PC-3 (cell line): ENCODE measurements at regions not wholly inside any gene's neighbourhood (a gene's known extent, or its start where the extent isn't known, plus 50 kb on each side); places are given as distances from the start of the nearest gene placed in this dataset.

Experiments
- ATAC-seq: fragments of 200-7000 bp; cut with Tn5 transposase; 2 replicates; pipeline ENCODE4 v1.9.1; 2020; ENCODE audit warnings: mild to moderate bottlenecking, moderate library complexity
- BruUV-seq: library from RNA; stranded (reverse); fragments of 400-500 nt; replicated peaks from 2 replicates; lab custom pipeline; 2021; lab: Mats Ljungman, UMichigan
- CTCF ChIA-PET: fragments of 300-600 bp; sonication (Branson Sonifier 250); formaldehyde crosslinking; loops from one replicate; lab custom pipeline; 2022; ENCODE audit warnings: antibody characterized with exemption; lab: Charles Lee
- POLR2A ChIA-PET: fragments of 300-600 bp; sonication (Branson Sonifier 250); formaldehyde crosslinking; loops from one replicate; lab custom pipeline; 2022; ENCODE audit warnings: antibody characterized with exemption; ENCODE audit not compliant: unreplicated experiment; lab: Charles Lee
- DNase-seq: peaks from one replicate; pipeline ENCODE4 v3.0.0-alpha.2; 2015
- H2AFZ ChIP-seq: fragments of 300-600 bp; sonication (generic); 2 replicates; pipeline ENCODE4 v1.6.0; 2016; ENCODE audit warnings: antibody characterized with exemption, low read length
- H3F3A ChIP-seq: fragments of 300-600 bp; sonication (generic); one replicate; pipeline ENCODE4 v1.6.0; 2017; ENCODE audit warnings: antibody characterized with exemption, low read length, control low read depth, mild to moderate bottlenecking; ENCODE audit not compliant: unreplicated experiment
- H3K27ac ChIP-seq: fragments of 300-600 bp; sonication (generic); 2 replicates; pipeline ENCODE4 v1.5.1; 2016; ENCODE audit warnings: mild to moderate bottlenecking, low read length
- H3K27me3 ChIP-seq: fragments of 300-600 bp; sonication (generic); 2 replicates; pipeline ENCODE4 v1.6.1; 2016; ENCODE audit warnings: low read length, mixed read lengths
- H3K36me3 ChIP-seq: fragments of 300-600 bp; sonication (generic); 2 replicates; pipeline ENCODE4 v1.6.1; 2016; ENCODE audit warnings: low read depth, mixed run types, low read length, mixed read lengths
- H3K4me1 ChIP-seq: fragments of 300-600 bp; sonication (generic); 2 replicates; pipeline ENCODE4 v1.5.1; 2016; ENCODE audit warnings: low read length; ENCODE audit not compliant: insufficient read depth
- H3K4me2 ChIP-seq: fragments of 300-600 bp; sonication (generic); 2 replicates; pipeline ENCODE4 v1.6.0; 2016; ENCODE audit warnings: low read length
- H3K4me3 ChIP-seq: fragments of 300-600 bp; sonication (generic); 2 replicates; pipeline ENCODE4 v1.5.1; 2016; ENCODE audit warnings: mild to moderate bottlenecking, low read length, mixed read lengths
- H3K79me2 ChIP-seq: fragments of 300-600 bp; sonication (generic); 2 replicates; pipeline ENCODE4 v1.6.1; 2017; ENCODE audit warnings: low read length, mixed read lengths
- H3K9ac ChIP-seq: fragments of 300-600 bp; sonication (generic); 2 replicates; pipeline ENCODE4 v1.6.0; 2016; ENCODE audit warnings: mild to moderate bottlenecking, low read length
- H3K9me2 ChIP-seq: fragments of 300-600 bp; sonication (generic); replicated peaks from 2 replicates; pipeline ENCODE4 v1.6.1; 2016; ENCODE audit warnings: mixed run types, low read length, mixed read lengths
- H3K9me3 ChIP-seq: fragments of 300-600 bp; sonication (generic); 2 replicates; pipeline ENCODE4 v1.6.1; 2016; ENCODE audit warnings: low read length, mixed read lengths
- H4K20me1 ChIP-seq: fragments of 300-600 bp; sonication (generic); 2 replicates; pipeline ENCODE4 v1.6.1; 2016; ENCODE audit warnings: low read length, mixed read lengths
- CTCF ChIP-seq: fragments of 300-600 bp; sonication (generic); conservative IDR thresholded peaks from 2 replicates; pipeline ENCODE4 v1.5.1; 2017; ENCODE audit warnings: antibody characterized with exemption, low read depth, mild to moderate bottlenecking, low read length
- EZH2 ChIP-seq: fragments of 300-600 bp; sonication (generic); IDR thresholded peaks from one replicate; pipeline ENCODE4 v1.6.1; 2017; ENCODE audit warnings: antibody characterized with exemption, mild to moderate bottlenecking, low read length; ENCODE audit not compliant: unreplicated experiment
- EZH2phosphoT487 ChIP-seq: fragments of 300-600 bp; sonication (generic); IDR thresholded peaks from 2 replicates; pipeline ENCODE4 v1.6.1; 2018; ENCODE audit warnings: mild to moderate bottlenecking, antibody characterized with exemption, low read length, borderline replicate concordance
- intact Hi-C: fragments of 100-400 bp; cut with micrococcal nuclease; formaldehyde crosslinking; loops from 2 replicates; pipeline ENCODE4 v1.9.0; 2023

GRCh38 chr14:89626233-89626806, 209.3 kb upstream of the FOXN3 start:
- DNase-seq (no peak), ATAC-seq (no peak)
- Histone ChIP-seq H3F3A (no peaks in the 10 kb centered on the region), H3K36me3 (no peaks in the 10 kb centered on the region), H4K20me1 (no peaks in the 10 kb centered on the region), H3K4me3 (no peak overlapping the region), H3K4me2 (no peak overlapping the region), H2AFZ (no peak overlapping the region), H3K4me1 (no peaks in the 10 kb centered on the region), H3K9ac (no peak overlapping the region), H3K27me3 (no peaks in the 10 kb centered on the region), H3K79me2 (no peaks in the 10 kb centered on the region), H3K9me3 (no peaks in the 10 kb centered on the region), H3K27ac (no peak overlapping the region), H3K9me2 (no peaks in the 10 kb centered on the region)
- TF ChIP-seq CTCF (no peak), EZH2phosphoT487 (no peak), EZH2 (no peak)
- POLR2A ChIA-PET = no interaction called here
- BruUV-seq = no TSS peak
- intact Hi-C loops = no loop called here
- CTCF ChIA-PET = no interaction called here

- Histone ChIP-seq H3K27me3 (no peaks in the 10 kb centered on the region), H3K27ac (no peak overlapping the region), H3K4me2 (no peak overlapping the region), H3K36me3 (no peaks in the 10 kb centered on the region), H4K20me1 (no peaks in the 10 kb centered on the region), H3F3A (no peaks in the 10 kb centered on the region), H3K9me3 (no peaks in the 10 kb centered on the region), H3K9me2 (no peaks in the 10 kb centered on the region), H2AFZ (no peak overlapping the region), H3K9ac (no peak overlapping the region), H3K4me1 (no peaks in the 10 kb centered on the region), H3K4me3 (no peak overlapping the region), H3K79me2 (no peaks in the 10 kb centered on the region)
- ChIA-PET CTCF (no interaction called here), POLR2A (no interaction called here)
- intact Hi-C loops = no loop called here
- TF ChIP-seq CTCF (no peak), EZH2 (no peak), EZH2phosphoT487 (no peak)
- no TSS peak for BruUV-seq
- no peak for ATAC-seq
- DNase-seq = no peak
Observed at GRCh38 chr14:89625731-89626232, 208.7 kb upstream of the FOXN3 start.

DNA sequence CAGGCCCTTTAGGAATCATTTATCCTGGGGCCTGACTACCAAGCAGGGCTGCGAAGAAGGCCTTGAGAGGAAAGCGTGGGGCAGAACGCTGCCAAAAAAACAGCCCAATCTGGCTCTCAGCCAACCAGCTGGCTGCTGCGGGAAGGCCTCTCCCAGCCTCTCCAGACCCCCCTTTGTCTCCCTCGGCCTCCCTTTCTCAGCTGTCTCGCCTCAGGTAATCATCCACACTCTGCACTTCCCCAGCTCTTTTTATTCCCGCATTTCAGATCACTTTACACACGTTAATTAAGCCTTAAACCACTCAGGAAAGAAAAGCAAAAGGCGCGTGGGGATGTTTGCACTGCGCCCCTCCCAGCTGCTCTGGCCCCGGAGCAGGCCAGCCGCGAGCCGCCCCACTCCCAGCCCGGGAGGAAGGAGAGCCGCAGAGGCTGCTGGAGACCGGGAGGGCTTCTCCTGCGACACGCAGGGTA, 208.2 kb upstream of the FOXN3 start:
- POLR2A ChIA-PET = no interaction called here
- H2AFZ ChIP-seq = no peak overlapping the region

More for the DNA sequence above, 208.2 kb upstream of the FOXN3 start:
- intact Hi-C loops = no loop called here
- no peak for ATAC-seq
- Histone ChIP-seq H4K20me1 (no peaks in the 10 kb centered on the region), H3K9me3 (no peaks in the 10 kb centered on the region), H3K36me3 (no peaks in the 10 kb centered on the region), H3F3A (no peaks in the 10 kb centered on the region), H3K4me2 (no peak overlapping the region), H3K4me3 (no peak overlapping the region), H3K27me3 (no peaks in the 10 kb centered on the region), H3K4me1 (no peaks in the 10 kb centered on the region), H3K27ac (no peak overlapping the region), H3K9me2 (no peaks in the 10 kb centered on the region), H3K9ac (no peak overlapping the region), H3K79me2 (no peaks in the 10 kb centered on the region)
- CTCF ChIA-PET = no interaction called here
- BruUV-seq = no TSS peak
- TF ChIP-seq CTCF (no peak), EZH2 (no peak), EZH2phosphoT487 (no peak)
- no peak for DNase-seq
